Ishikawa (cell line): ENCODE measurements at regions not wholly inside any gene's neighbourhood (a gene's known extent, or its start where the extent isn't known, plus 50 kb on each side); places are given as distances from the start of the nearest gene placed in this dataset.

Experiments
- CEBPB ChIP-seq: IDR thresholded peaks from 2 replicates; pipeline ENCODE4 v1.6.1; 2012
- FOXM1 ChIP-seq: IDR thresholded peaks from 2 replicates; pipeline ENCODE4 v1.6.1; 2012; ENCODE audit warnings: low read depth, borderline replicate concordance
- RAD21 ChIP-seq: IDR thresholded peaks from 2 replicates; pipeline ENCODE4 v1.6.1; 2012; ENCODE audit warnings: low read depth
- TAF1 ChIP-seq: IDR thresholded peaks from 2 replicates; pipeline ENCODE4 v1.6.1; 2012; ENCODE audit warnings: low read depth, mild to moderate bottlenecking
- TCF12 ChIP-seq: IDR thresholded peaks from 2 replicates; pipeline ENCODE4 v1.6.1; 2012; ENCODE audit warnings: low read depth
- USF1 ChIP-seq: IDR thresholded peaks from 2 replicates; pipeline ENCODE4 v1.6.1; 2012
- YY1 ChIP-seq: IDR thresholded peaks from 2 replicates; pipeline ENCODE4 v1.6.1; 2012; ENCODE audit warnings: low read depth
- ZBTB7A ChIP-seq: IDR thresholded peaks from 2 replicates; pipeline ENCODE4 v1.6.1; 2012; ENCODE audit warnings: low read depth
- TF ChIP-seq, protein P1 (sequence below): IDR thresholded peaks from 2 replicates; pipeline ENCODE4 v1.6.1; 2012
- TF ChIP-seq, protein P2 (sequence below): IDR thresholded peaks from 2 replicates; pipeline ENCODE4 v1.6.1; 2012; ENCODE audit warnings: low read depth, mild to moderate bottlenecking

- no peak for TF ChIP-seq USF1
- TF ChIP-seq, protein P1, sequence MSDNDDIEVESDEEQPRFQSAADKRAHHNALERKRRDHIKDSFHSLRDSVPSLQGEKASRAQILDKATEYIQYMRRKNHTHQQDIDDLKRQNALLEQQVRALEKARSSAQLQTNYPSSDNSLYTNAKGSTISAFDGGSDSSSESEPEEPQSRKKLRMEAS, result no peak
- no peak for TF ChIP-seq ZBTB7A
- TF ChIP-seq FOXM1, result no peak
- no peak for TF ChIP-seq YY1
- no peak for TF ChIP-seq TAF1
- TF ChIP-seq TCF12, result no peak
- no peak for TF ChIP-seq CEBPB
- TF ChIP-seq, protein P2, sequence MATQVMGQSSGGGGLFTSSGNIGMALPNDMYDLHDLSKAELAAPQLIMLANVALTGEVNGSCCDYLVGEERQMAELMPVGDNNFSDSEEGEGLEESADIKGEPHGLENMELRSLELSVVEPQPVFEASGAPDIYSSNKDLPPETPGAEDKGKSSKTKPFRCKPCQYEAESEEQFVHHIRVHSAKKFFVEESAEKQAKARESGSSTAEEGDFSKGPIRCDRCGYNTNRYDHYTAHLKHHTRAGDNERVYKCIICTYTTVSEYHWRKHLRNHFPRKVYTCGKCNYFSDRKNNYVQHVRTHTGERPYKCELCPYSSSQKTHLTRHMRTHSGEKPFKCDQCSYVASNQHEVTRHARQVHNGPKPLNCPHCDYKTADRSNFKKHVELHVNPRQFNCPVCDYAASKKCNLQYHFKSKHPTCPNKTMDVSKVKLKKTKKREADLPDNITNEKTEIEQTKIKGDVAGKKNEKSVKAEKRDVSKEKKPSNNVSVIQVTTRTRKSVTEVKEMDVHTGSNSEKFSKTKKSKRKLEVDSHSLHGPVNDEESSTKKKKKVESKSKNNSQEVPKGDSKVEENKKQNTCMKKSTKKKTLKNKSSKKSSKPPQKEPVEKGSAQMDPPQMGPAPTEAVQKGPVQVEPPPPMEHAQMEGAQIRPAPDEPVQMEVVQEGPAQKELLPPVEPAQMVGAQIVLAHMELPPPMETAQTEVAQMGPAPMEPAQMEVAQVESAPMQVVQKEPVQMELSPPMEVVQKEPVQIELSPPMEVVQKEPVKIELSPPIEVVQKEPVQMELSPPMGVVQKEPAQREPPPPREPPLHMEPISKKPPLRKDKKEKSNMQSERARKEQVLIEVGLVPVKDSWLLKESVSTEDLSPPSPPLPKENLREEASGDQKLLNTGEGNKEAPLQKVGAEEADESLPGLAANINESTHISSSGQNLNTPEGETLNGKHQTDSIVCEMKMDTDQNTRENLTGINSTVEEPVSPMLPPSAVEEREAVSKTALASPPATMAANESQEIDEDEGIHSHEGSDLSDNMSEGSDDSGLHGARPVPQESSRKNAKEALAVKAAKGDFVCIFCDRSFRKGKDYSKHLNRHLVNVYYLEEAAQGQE, result no peak
- no peak for TF ChIP-seq RAD21
Measured at GRCh38 chr17:72403713-72404209, 282.9 kb downstream of the SOX9 start.
